H1 (cell line): ENCODE measurements at regions not wholly inside any gene's neighbourhood (a gene's known extent, or its start where the extent isn't known, plus 50 kb on each side); places are given as distances from the start of the nearest gene placed in this dataset.

Experiments used
- CTCF ChIA-PET: fragments of 300-600 bp; sonication (Branson Sonifier 250); formaldehyde crosslinking; loops from one replicate; lab custom pipeline; 2021; ENCODE audit not compliant: partially characterized antibody; lab: Charles Lee
- POLR2A ChIA-PET: fragments of 300-600 bp; sonication (Branson Sonifier 250); formaldehyde crosslinking; loops from one replicate; lab custom pipeline; 2021; ENCODE audit warnings: inconsistent platforms; ENCODE audit not compliant: partially characterized antibody; lab: Charles Lee
- DNase-seq, 2 experiments: peaks; one replicate each; pipeline versions ENCODE4 v3.0.0 to v3.0.0-alpha.2; 2010 to 2022; ENCODE audit warnings: low spot score in 2 of 2, low read depth in 1 of 2, mixed read lengths in 1 of 2
- FAIRE-seq: peaks from 2 replicates; lab custom pipeline; 2011; peaks lifted over from hg19 to GRCh38; lab: Jason Lieb, UNC
- H2AFZ ChIP-seq: 2 replicates; pipeline ENCODE4 v1.8.1; 2012; ENCODE audit warnings: low read length, inconsistent platforms
- H2AK5ac ChIP-seq: 2 replicates; pipeline ENCODE4 v1.6.1; 2013; ENCODE audit warnings: low read depth, low read length
- H2BK120ac ChIP-seq: replicated peaks from 2 replicates; pipeline ENCODE3; 2013; ENCODE audit warnings: low read depth, low read length, inconsistent platforms
- H2BK12ac ChIP-seq: 2 replicates; pipeline ENCODE4 v1.6.1; 2013; ENCODE audit warnings: low read depth, low read length
- H2BK15ac ChIP-seq: 2 replicates; pipeline ENCODE4 v1.6.1; 2013; ENCODE audit warnings: low read length
- H2BK20ac ChIP-seq: 2 replicates; pipeline ENCODE4 v1.6.1; 2013; ENCODE audit warnings: low read length
- H2BK5ac ChIP-seq: 2 replicates; pipeline ENCODE4 v1.6.1; 2013; ENCODE audit warnings: low read depth, low read length
- H3K14ac ChIP-seq: 2 replicates; pipeline ENCODE4 v1.6.1; 2013; ENCODE audit warnings: inconsistent platforms; ENCODE audit not compliant: insufficient read length
- H3K18ac ChIP-seq: 2 replicates; pipeline ENCODE4 v1.6.1; 2013; ENCODE audit warnings: low read length; ENCODE audit errors: extremely low read depth
- H3K23ac ChIP-seq: 2 replicates; pipeline ENCODE4 v1.6.1; 2013; ENCODE audit warnings: inconsistent platforms; ENCODE audit not compliant: insufficient read length
- H3K23me2 ChIP-seq: 2 replicates; pipeline ENCODE4 v1.6.1; 2013; ENCODE audit warnings: low read depth, low read length
- H3K27ac ChIP-seq: 2 replicates; pipeline ENCODE4 v1.6.1; 2011; ENCODE audit warnings: low read depth, low read length, inconsistent platforms
- H3K27me3 ChIP-seq, 4 experiments: replicated peaks in 1 of 4; 1 replicate in 1 of 4; 2 replicates in 3 of 4; pipeline versions ENCODE4 v1.6.1 to v1.8.1; 2011 to 2013; ENCODE audit warnings: low read length in 3 of 4, mild to moderate bottlenecking in 3 of 4, inconsistent platforms in 2 of 4, mixed read lengths in 2 of 4, moderate library complexity in 1 of 4; ENCODE audit not compliant: control insufficient read depth in 3 of 4, insufficient read depth in 3 of 4; ENCODE audit errors: extremely low read depth in 1 of 4
- H3K36me3 ChIP-seq, 4 experiments: 2 replicates each; pipeline versions ENCODE4 v1.6.1 to v1.8.1; 2011 to 2013; ENCODE audit warnings: mild to moderate bottlenecking in 4 of 4, low read length in 3 of 4, moderate library complexity in 2 of 4, control low read depth in 1 of 4, inconsistent platforms in 1 of 4; ENCODE audit not compliant: insufficient read depth in 4 of 4, control insufficient read depth in 2 of 4
- H3K4ac ChIP-seq: replicated peaks from 2 replicates; pipeline ENCODE3; 2013; ENCODE audit warnings: low read length, low read depth, mixed read lengths, inconsistent platforms; ENCODE audit not compliant: insufficient read length
- H3K4me1 ChIP-seq, 4 experiments: replicated peaks in 1 of 4; 1 replicate in 1 of 4; 2 replicates in 3 of 4; pipeline versions ENCODE4 v1.6.1 to v1.8.1; 2011 to 2013; ENCODE audit warnings: low read length in 3 of 4, inconsistent platforms in 2 of 4, mixed read lengths in 1 of 4; ENCODE audit not compliant: insufficient read depth in 4 of 4, control insufficient read depth in 3 of 4
- H3K4me2 ChIP-seq, 2 experiments: 2 replicates each; pipeline versions ENCODE4 v1.6.1 to v1.8.1; 2011 to 2013; ENCODE audit warnings: low read depth in 2 of 2, low read length in 2 of 2, control low read depth in 1 of 2, inconsistent platforms in 1 of 2, mild to moderate bottlenecking in 1 of 2; ENCODE audit not compliant: insufficient read depth in 1 of 2
- H3K4me3 ChIP-seq, 4 experiments: fragments of 200-600, 300-600 bp in 1 of 4; sonication (generic), shearing (Covaris generic), sonication (Bioruptor Twin) in 1 of 4; 2 replicates each; pipeline versions ENCODE4 v1.5.1 to v1.8.1; 2011 to 2016; ENCODE audit warnings: low read length in 4 of 4, low read depth in 3 of 4, control low read depth in 2 of 4, inconsistent platforms in 2 of 4, mild to moderate bottlenecking in 2 of 4, mixed read lengths in 1 of 4, moderate library complexity in 1 of 4; ENCODE audit not compliant: insufficient read depth in 2 of 4; ENCODE audit errors: extremely low read depth in 1 of 4
- H3K56ac ChIP-seq: replicated peaks from 2 replicates; pipeline ENCODE3; 2013; ENCODE audit warnings: low read depth, mild to moderate bottlenecking, mixed read lengths, low read length, inconsistent platforms; ENCODE audit not compliant: insufficient read length
- H3K79me1 ChIP-seq: 2 replicates; pipeline ENCODE4 v1.6.1; 2013; ENCODE audit warnings: low read depth, low read length, control low read depth
- H3K79me2 ChIP-seq, 2 experiments: 2 replicates each; pipeline versions ENCODE4 v1.6.1 to v1.8.1; 2012 to 2013; ENCODE audit warnings: low read length in 2 of 2, mild to moderate bottlenecking in 2 of 2, inconsistent platforms in 1 of 2; ENCODE audit not compliant: insufficient read depth in 2 of 2, control insufficient read depth in 1 of 2
- H3K9ac ChIP-seq, 4 experiments: replicated peaks in 1 of 4; 1 replicate in 1 of 4; 2 replicates in 3 of 4; pipeline versions ENCODE4 v1.6.1 to v1.8.1; 2011 to 2013; ENCODE audit warnings: low read depth in 3 of 4, low read length in 3 of 4, control low read depth in 2 of 4, mild to moderate bottlenecking in 2 of 4, moderate library complexity in 2 of 4, inconsistent platforms in 1 of 4; ENCODE audit errors: extremely low read depth in 1 of 4
- H3K9me3 ChIP-seq, 2 experiments: 2 replicates each; pipeline versions ENCODE4 v1.6.1 to v1.8.1; 2012 to 2013; ENCODE audit warnings: mild to moderate bottlenecking in 2 of 2, moderate library complexity in 2 of 2, control low read depth in 1 of 2, inconsistent platforms in 1 of 2, low read depth in 1 of 2, low read length in 1 of 2, mixed read lengths in 1 of 2; ENCODE audit not compliant: insufficient read depth in 2 of 2
- H4K20me1 ChIP-seq, 2 experiments: replicated peaks in 1 of 2; 2 replicates each; pipeline versions ENCODE3 to v1.8.1; 2011 to 2013; ENCODE audit warnings: inconsistent platforms in 2 of 2, low read length in 2 of 2, mild to moderate bottlenecking in 1 of 2; ENCODE audit not compliant: insufficient read depth in 2 of 2, control insufficient read depth in 1 of 2
- H4K5ac ChIP-seq: 2 replicates; pipeline ENCODE4 v1.6.1; 2013; ENCODE audit warnings: low read length, low read depth, mixed read lengths, inconsistent platforms; ENCODE audit not compliant: insufficient read length
- H4K8ac ChIP-seq: 2 replicates; pipeline ENCODE4 v1.8.0; 2013; ENCODE audit warnings: mild to moderate bottlenecking, moderate library complexity, low read length, inconsistent platforms; ENCODE audit not compliant: insufficient read depth; ENCODE audit errors: extremely low read depth
- H4K91ac ChIP-seq: replicated peaks from 2 replicates; pipeline ENCODE3; 2013; ENCODE audit warnings: low read length, mixed read lengths, inconsistent platforms; ENCODE audit not compliant: insufficient read length
- CBX5 ChIP-seq: fragments of 300-800, 300-1000 bp; sonication (generic); IDR thresholded peaks from 2 replicates; pipeline ENCODE4 v1.7.1; 2016; ENCODE audit warnings: antibody characterized with exemption, low read length, low read depth
- EP300 ChIP-seq, 2 experiments: IDR thresholded peaks; 1 replicate in 1 of 2; 2 replicates in 1 of 2; pipeline ENCODE4 v1.6.1; 2011 to 2012; ENCODE audit warnings: low read depth in 2 of 2, low read length in 2 of 2, mild to moderate bottlenecking in 2 of 2, borderline replicate concordance in 1 of 2, inconsistent platforms in 1 of 2, moderate library complexity in 1 of 2
- EZH2 ChIP-seq: fragments of 200-600 bp; sonication (generic); IDR thresholded peaks from 2 replicates; pipeline ENCODE4 v1.7.1; 2012; ENCODE audit warnings: low read depth, mild to moderate bottlenecking, moderate library complexity, low read length, inconsistent platforms; ENCODE audit not compliant: severe bottlenecking
- SAP30 ChIP-seq: fragments of 300-600 bp; sonication (generic); IDR thresholded peaks from 2 replicates; pipeline ENCODE4 v1.7.1; 2012; ENCODE audit warnings: low read length, moderate library complexity, mild to moderate bottlenecking, inconsistent platforms; ENCODE audit not compliant: insufficient read depth, insufficient replicate concordance
- TAF1 ChIP-seq: IDR thresholded peaks from 2 replicates; pipeline ENCODE4 v1.6.1; 2011; ENCODE audit warnings: mild to moderate bottlenecking, low read depth, low read length
- TAF7 ChIP-seq: optimal IDR thresholded peaks from 2 replicates; pipeline ENCODE3; 2011; ENCODE audit warnings: low read depth, mild to moderate bottlenecking, inconsistent platforms, low read length, moderate library complexity, borderline replicate concordance
- WGBS, 2 experiments: shearing (Covaris generic) in 1 of 2; methylation state at CpG; one replicate each; pipeline versions ENCODE4 v1.1.6 to v1.1.7; 2013 to 2015; ENCODE audit warnings: low lambda C conversion rate in 2 of 2, mixed read lengths in 2 of 2, inconsistent platforms in 1 of 2, low coverage in 1 of 2, missing lambda C conversion rate in 1 of 2; ENCODE audit not compliant: insufficient replicate concordance in 2 of 2, insufficient coverage in 1 of 2, insufficient read length in 1 of 2; ENCODE audit errors: extremely low coverage in 1 of 2, missing lambda C conversion rate in 1 of 2; 5-methylcytosine and 5-hydroxymethylcytosine counted together

DNA sequence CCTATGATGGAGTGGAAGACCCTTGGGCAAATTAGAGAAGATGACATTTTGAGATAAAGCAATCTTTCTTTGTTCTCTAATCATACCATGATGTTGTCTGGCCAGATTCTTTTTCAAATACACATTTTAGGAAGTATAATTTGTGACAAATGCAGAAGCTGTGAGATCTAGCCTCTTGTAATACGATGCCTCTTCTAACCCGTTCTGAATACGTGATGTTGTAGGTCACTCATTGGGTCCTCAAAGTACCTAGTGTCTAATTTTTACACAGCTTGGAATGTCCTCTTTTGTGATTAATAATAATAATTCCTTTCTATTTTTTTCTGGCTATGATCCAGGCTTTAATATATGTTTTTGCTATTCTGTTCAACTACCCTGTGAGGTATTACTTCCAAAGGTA is 502.7 kb downstream of the NUF2 start:
- no peak overlapping the region for H3K18ac ChIP-seq
- H3K4me2 ChIP-seq, result no peak overlapping the region
- H3K4ac ChIP-seq, result no peak overlapping the region
- no peak overlapping the region for H3K9ac ChIP-seq
- H4K20me1 ChIP-seq, result no peaks in the 10 kb centered on the region
- no peak overlapping the region for H4K91ac ChIP-seq
- H3K79me1 ChIP-seq, result no peaks in the 10 kb centered on the region
- no peak overlapping the region for H3K23ac ChIP-seq
- H2AK5ac ChIP-seq, result no peak overlapping the region
- no peak overlapping the region for H3K56ac ChIP-seq
- H3K14ac ChIP-seq, result no peak overlapping the region
- H3K36me3 ChIP-seq, result no peaks in the 10 kb centered on the region
- H2BK5ac ChIP-seq, result no peak overlapping the region
- no peak overlapping the region for H4K8ac ChIP-seq
- H2BK12ac ChIP-seq, result no peak overlapping the region
- H2BK20ac ChIP-seq, result no peak overlapping the region
- no peak overlapping the region for H3K27ac ChIP-seq
- H3K9me3 ChIP-seq, result no peaks in the 10 kb centered on the region
- H3K27me3 ChIP-seq, result no peaks in the 10 kb centered on the region
- FAIRE-seq (no peak), DNase-seq (no peak)
- no peak overlapping the region for H2BK15ac ChIP-seq
- CTCF ChIA-PET, result no interaction called here
- TF ChIP-seq TAF7 (no peak), SAP30 (no peak), EZH2 (no peak), EP300 (IDR thresholded peaks at IDR 0.05; ENCODE audit: borderline replicate concordance in 1 of 2, low read depth in 2 of 2, low read length in 2 of 2) (no peak), TAF1 (no peak), CBX5 (no peak)
- no peaks in the 10 kb centered on the region for H3K79me2 ChIP-seq
- no peak overlapping the region for H3K4me3 ChIP-seq
- POLR2A ChIA-PET, result no interaction called here
- WGBS, 2 experiments, result 96% methylated on average over 3 of the region's 3 CpGs; no CpG with 5 or more reads in 1 of the 2 experiments
- H2AFZ ChIP-seq, result no peak overlapping the region
- no peaks in the 10 kb centered on the region for H3K4me1 ChIP-seq
- no peak overlapping the region for H4K5ac ChIP-seq
- H2BK120ac ChIP-seq, result no peak overlapping the region
- no peaks in the 10 kb centered on the region for H3K23me2 ChIP-seq
